Loucy (cell line): ENCODE measurements at regions not wholly inside any gene's neighbourhood (a gene's known extent, or its start where the extent isn't known, plus 50 kb on each side); places are given as distances from the start of the nearest gene placed in this dataset.

Experiments used
- H2AFZ ChIP-seq: fragments of 200-600 bp; sonication (generic); 2 replicates; pipeline ENCODE4 v1.6.0; 2016; ENCODE audit warnings: antibody characterized with exemption, mild to moderate bottlenecking, low read length, moderate library complexity
- H3F3A ChIP-seq: fragments of 200-600 bp; 2 replicates; pipeline ENCODE4 v1.6.0; 2016; ENCODE audit warnings: antibody characterized with exemption, low read depth, mild to moderate bottlenecking
- H3K27me3 ChIP-seq: fragments of 200-600 bp; sonication (generic); 2 replicates; pipeline ENCODE4 v1.6.1; 2014; ENCODE audit warnings: low read length, mild to moderate bottlenecking; ENCODE audit not compliant: insufficient read depth, poor library complexity, severe bottlenecking
- H3K36me3 ChIP-seq: fragments of 200-600 bp; sonication (generic); 2 replicates; pipeline ENCODE4 v1.6.1; 2016; ENCODE audit warnings: low read length; ENCODE audit not compliant: insufficient read depth
- H3K4me1 ChIP-seq: fragments of 200-600 bp; sonication (generic); 2 replicates; pipeline ENCODE4 v1.5.1; 2014; ENCODE audit warnings: low read length, mild to moderate bottlenecking; ENCODE audit not compliant: insufficient read depth, poor library complexity, severe bottlenecking
- H3K4me2 ChIP-seq: fragments of 200-600 bp; sonication (generic); 2 replicates; pipeline ENCODE4 v1.6.0; 2014; ENCODE audit warnings: antibody characterized with exemption, low read length, low read depth, mild to moderate bottlenecking; ENCODE audit not compliant: poor library complexity, severe bottlenecking
- H3K4me3 ChIP-seq: fragments of 200-600 bp; sonication (generic); 2 replicates; pipeline ENCODE4 v1.5.1; 2014; ENCODE audit warnings: low read length, mild to moderate bottlenecking, mixed read lengths; ENCODE audit not compliant: poor library complexity, severe bottlenecking
- H3K79me2 ChIP-seq: fragments of 200-600 bp; sonication (generic); 2 replicates; pipeline ENCODE4 v1.6.1; 2014; ENCODE audit warnings: low read length; ENCODE audit not compliant: insufficient read depth
- H3K9ac ChIP-seq: fragments of 200-600 bp; sonication (generic); 2 replicates; pipeline ENCODE4 v1.6.0; 2014; ENCODE audit warnings: mild to moderate bottlenecking, low read depth, low read length, moderate library complexity; ENCODE audit not compliant: poor library complexity, severe bottlenecking
- H3K9me2 ChIP-seq: fragments of 200-600 bp; sonication (generic); replicated peaks from 2 replicates; pipeline ENCODE4 v1.6.1; 2016; ENCODE audit warnings: low read depth, low read length, mixed read lengths
- H3K9me3 ChIP-seq: fragments of 200-600 bp; sonication (generic); 2 replicates; pipeline ENCODE4 v1.6.1; 2014; ENCODE audit warnings: mild to moderate bottlenecking, antibody characterized with exemption, low read length, low read depth; ENCODE audit not compliant: insufficient read depth
- H4K20me1 ChIP-seq: fragments of 200-600 bp; sonication (generic); 2 replicates; pipeline ENCODE4 v1.6.0; 2014; ENCODE audit warnings: antibody characterized with exemption, low read length, mild to moderate bottlenecking; ENCODE audit not compliant: insufficient read depth, poor library complexity, severe bottlenecking
- EZH2phosphoT487 ChIP-seq: fragments of 200-600 bp; IDR thresholded peaks from 2 replicates; pipeline ENCODE4 v1.6.1; 2018; ENCODE audit warnings: antibody characterized with exemption, mild to moderate bottlenecking, moderate library complexity, borderline replicate concordance
- TF ChIP-seq, protein P1 (sequence below): fragments of 200-600 bp; sonication (generic); conservative IDR thresholded peaks from 2 replicates; pipeline ENCODE4 v1.5.1; 2014; ENCODE audit warnings: mild to moderate bottlenecking, antibody characterized with exemption, low read length

DNA sequence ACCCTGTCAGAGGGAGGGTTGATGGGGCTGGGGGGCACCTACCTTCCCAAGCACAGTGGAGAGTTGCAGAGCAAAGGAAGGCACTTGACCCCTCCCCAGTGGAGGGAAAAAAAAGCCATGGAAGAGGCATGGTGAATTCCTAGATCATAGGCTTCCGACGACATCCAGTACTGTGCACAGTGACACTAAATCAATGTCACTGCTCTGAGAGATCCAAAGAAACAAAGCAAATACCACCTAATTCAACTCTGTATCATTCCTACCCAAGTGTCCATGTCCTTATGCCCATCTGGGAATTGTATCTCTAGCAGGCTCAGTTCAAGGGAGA lies 344.2 kb upstream of the NCAM1 start:
- Histone ChIP-seq H3K36me3 (no peaks in the 10 kb centered on the region), H3K4me1 (no peaks in the 10 kb centered on the region), H3K4me3 (no peak overlapping the region), H3K79me2 (no peaks in the 10 kb centered on the region), H3K27me3 (no peaks in the 10 kb centered on the region), H3K9ac (no peak overlapping the region), H3F3A (no peaks in the 10 kb centered on the region), H2AFZ (no peak overlapping the region), H3K4me2 (no peak overlapping the region), H4K20me1 (no peaks in the 10 kb centered on the region), H3K9me3 (no peaks in the 10 kb centered on the region), H3K9me2 (no peaks in the 10 kb centered on the region)
- TF ChIP-seq, protein P1, sequence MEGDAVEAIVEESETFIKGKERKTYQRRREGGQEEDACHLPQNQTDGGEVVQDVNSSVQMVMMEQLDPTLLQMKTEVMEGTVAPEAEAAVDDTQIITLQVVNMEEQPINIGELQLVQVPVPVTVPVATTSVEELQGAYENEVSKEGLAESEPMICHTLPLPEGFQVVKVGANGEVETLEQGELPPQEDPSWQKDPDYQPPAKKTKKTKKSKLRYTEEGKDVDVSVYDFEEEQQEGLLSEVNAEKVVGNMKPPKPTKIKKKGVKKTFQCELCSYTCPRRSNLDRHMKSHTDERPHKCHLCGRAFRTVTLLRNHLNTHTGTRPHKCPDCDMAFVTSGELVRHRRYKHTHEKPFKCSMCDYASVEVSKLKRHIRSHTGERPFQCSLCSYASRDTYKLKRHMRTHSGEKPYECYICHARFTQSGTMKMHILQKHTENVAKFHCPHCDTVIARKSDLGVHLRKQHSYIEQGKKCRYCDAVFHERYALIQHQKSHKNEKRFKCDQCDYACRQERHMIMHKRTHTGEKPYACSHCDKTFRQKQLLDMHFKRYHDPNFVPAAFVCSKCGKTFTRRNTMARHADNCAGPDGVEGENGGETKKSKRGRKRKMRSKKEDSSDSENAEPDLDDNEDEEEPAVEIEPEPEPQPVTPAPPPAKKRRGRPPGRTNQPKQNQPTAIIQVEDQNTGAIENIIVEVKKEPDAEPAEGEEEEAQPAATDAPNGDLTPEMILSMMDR, result no peak
- TF ChIP-seq EZH2phosphoT487, result no peak

DNA sequence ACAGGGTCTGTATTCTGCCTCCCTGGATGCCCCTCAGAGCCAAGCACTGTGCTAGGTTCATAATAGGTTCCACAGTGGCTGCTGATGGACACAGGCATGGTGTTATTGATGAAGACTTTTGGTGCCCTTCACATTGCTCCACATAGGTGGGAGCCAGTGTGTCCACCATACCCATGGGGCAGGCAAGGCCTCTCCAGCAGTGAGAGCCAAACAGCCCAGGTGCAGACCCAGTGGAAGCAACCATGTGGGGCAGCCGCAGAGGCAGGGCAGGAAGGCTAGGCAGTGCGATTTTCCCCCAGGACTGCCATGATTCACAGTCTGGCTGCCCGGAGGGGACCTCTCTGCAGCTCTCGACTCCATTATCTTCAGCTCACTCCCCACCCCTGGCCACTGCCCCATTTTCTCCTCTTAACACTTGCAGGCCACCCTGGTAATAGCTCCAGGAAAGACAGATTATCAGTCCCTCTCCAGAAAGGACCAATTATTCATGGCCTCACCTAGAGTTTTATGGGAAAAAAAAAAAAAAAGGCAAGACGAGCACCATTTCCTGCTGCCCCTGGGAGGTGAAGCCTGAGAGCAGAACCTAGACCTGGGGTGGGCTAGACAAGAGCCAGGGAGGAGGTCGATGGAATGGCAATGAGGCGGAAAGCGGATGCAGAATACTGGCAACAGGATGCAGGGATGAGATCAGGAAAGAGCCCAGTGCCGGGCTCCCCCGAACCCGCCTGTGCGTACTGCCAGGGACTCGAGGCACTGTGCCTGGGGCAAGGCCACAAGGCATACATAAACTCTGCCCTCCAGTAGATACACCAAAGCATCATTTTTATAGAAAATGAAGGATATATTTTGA lies 343.0 kb upstream of the NCAM1 start:
- no peak for TF ChIP-seq EZH2phosphoT487
- TF ChIP-seq, protein P1, result no peak
- Histone ChIP-seq H3K27me3 (no peaks in the 10 kb centered on the region), H3K4me1 (no peaks in the 10 kb centered on the region), H3K9ac (no peak overlapping the region), H3K9me2 (no peaks in the 10 kb centered on the region), H3K9me3 (no peaks in the 10 kb centered on the region), H3K36me3 (no peaks in the 10 kb centered on the region), H3K4me3 (no peak overlapping the region), H2AFZ (no peak overlapping the region), H4K20me1 (no peaks in the 10 kb centered on the region), H3K79me2 (no peaks in the 10 kb centered on the region), H3K4me2 (no peak overlapping the region), H3F3A (no peaks in the 10 kb centered on the region)

DNA sequence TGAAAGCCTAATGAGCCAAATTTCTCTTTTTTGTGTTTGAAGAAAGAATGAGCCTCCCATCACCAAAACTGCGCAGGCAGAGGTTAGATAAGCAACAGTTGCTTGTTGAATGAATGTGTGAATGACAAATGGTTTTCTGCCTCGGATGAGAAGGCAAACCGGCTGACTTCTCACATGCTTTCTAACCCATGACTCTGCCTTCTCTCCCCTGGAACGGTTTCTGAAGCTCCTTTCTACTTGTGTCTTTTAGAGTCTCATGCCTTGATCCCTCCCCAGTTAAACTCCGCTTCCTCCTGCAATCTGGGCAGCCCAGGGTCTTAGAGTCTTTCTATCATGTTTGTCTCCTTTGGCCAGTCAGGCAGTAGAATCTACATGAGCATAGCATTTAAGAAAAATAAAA lies 342.1 kb upstream of the NCAM1 start:
- no peak overlapping the region for H3K4me2 ChIP-seq
- no peaks in the 10 kb centered on the region for H3K36me3 ChIP-seq
- H3K4me1 ChIP-seq, result no peaks in the 10 kb centered on the region
- H3K9me3 ChIP-seq, result no peaks in the 10 kb centered on the region
- no peak overlapping the region for H3K4me3 ChIP-seq
- no peak overlapping the region for H2AFZ ChIP-seq
- H3K79me2 ChIP-seq, result no peaks in the 10 kb centered on the region
- TF ChIP-seq, protein P1, result no peak
- no peak for TF ChIP-seq EZH2phosphoT487
- no peaks in the 10 kb centered on the region for H3F3A ChIP-seq
- no peak overlapping the region for H3K9ac ChIP-seq
- no peaks in the 10 kb centered on the region for H3K9me2 ChIP-seq
- no peaks in the 10 kb centered on the region for H3K27me3 ChIP-seq
- H4K20me1 ChIP-seq, result no peaks in the 10 kb centered on the region
